H9 (cell line): ENCODE measurements at regions not wholly inside any gene's neighbourhood (a gene's known extent, or its start where the extent isn't known, plus 50 kb on each side); places are given as distances from the start of the nearest gene placed in this dataset.

Source experiments
- DNase-seq: peaks from one replicate; pipeline ENCODE4 v3.0.0-alpha.2; 2017
- H2AFZ ChIP-seq: one replicate; pipeline ENCODE4 v1.6.1; 2013; ENCODE audit warnings: mild to moderate bottlenecking, low read length, control low read depth, moderate library complexity
- H2AK5ac ChIP-seq: 2 replicates; pipeline ENCODE4 v1.6.1; 2013; ENCODE audit warnings: low read length, control low read depth, mixed read lengths; ENCODE audit not compliant: insufficient read length
- H2BK120ac ChIP-seq: one replicate; pipeline ENCODE4 v1.6.1; 2013; ENCODE audit warnings: low read depth, mild to moderate bottlenecking, low read length, control low read depth, inconsistent platforms; ENCODE audit not compliant: poor library complexity, severe bottlenecking
- H2BK12ac ChIP-seq: 2 replicates; pipeline ENCODE4 v1.6.1; 2013; ENCODE audit warnings: low read length, control low read depth, mixed read lengths, low read depth; ENCODE audit not compliant: insufficient read length
- H2BK15ac ChIP-seq: 2 replicates; pipeline ENCODE4 v1.6.1; 2013; ENCODE audit warnings: low read depth, low read length, control low read depth
- H2BK20ac ChIP-seq: one replicate; pipeline ENCODE4 v1.6.1; 2013; ENCODE audit warnings: low read depth, mild to moderate bottlenecking, low read length, control low read depth, inconsistent platforms; ENCODE audit not compliant: poor library complexity, severe bottlenecking
- H2BK5ac ChIP-seq: 2 replicates; pipeline ENCODE4 v1.6.1; 2013; ENCODE audit warnings: low read length, control low read depth, mixed read lengths; ENCODE audit not compliant: insufficient read length
- H3K14ac ChIP-seq: 2 replicates; pipeline ENCODE4 v1.6.1; 2013; ENCODE audit warnings: low read length, control low read depth; ENCODE audit not compliant: insufficient read depth
- H3K18ac ChIP-seq: 2 replicates; pipeline ENCODE4 v1.6.1; 2013; ENCODE audit warnings: low read depth, mild to moderate bottlenecking, mixed read lengths, low read length, control low read depth; ENCODE audit not compliant: insufficient read length
- H3K23ac ChIP-seq: 2 replicates; pipeline ENCODE4 v1.6.1; 2013; ENCODE audit warnings: low read length, control low read depth, mixed read lengths, low read depth; ENCODE audit not compliant: insufficient read length
- H3K23me2 ChIP-seq: 2 replicates; pipeline ENCODE4 v1.6.1; 2013; ENCODE audit warnings: low read depth, mild to moderate bottlenecking, mixed read lengths, low read length, control low read depth; ENCODE audit not compliant: insufficient read length, poor library complexity, severe bottlenecking
- H3K27ac ChIP-seq: 2 replicates; pipeline ENCODE4 v1.5.1; 2013; ENCODE audit warnings: low read length, control low read depth, mixed read lengths, low read depth; ENCODE audit not compliant: insufficient read length
- H3K27me3 ChIP-seq: 2 replicates; pipeline ENCODE4 v1.6.1; 2013; ENCODE audit warnings: low read length, control low read depth, inconsistent platforms; ENCODE audit not compliant: insufficient read depth
- H3K4ac ChIP-seq: 2 replicates; pipeline ENCODE4 v1.6.1; 2013; ENCODE audit warnings: low read depth, mild to moderate bottlenecking, control low read depth, inconsistent platforms, low read length, moderate library complexity
- H3K4me1 ChIP-seq: 2 replicates; pipeline ENCODE4 v1.6.1; 2013; ENCODE audit warnings: low read length, control low read depth, inconsistent platforms; ENCODE audit not compliant: insufficient read depth
- H3K4me2 ChIP-seq: 2 replicates; pipeline ENCODE4 v1.6.1; 2013; ENCODE audit warnings: low read length, control low read depth, mixed read lengths; ENCODE audit not compliant: insufficient read length, insufficient read depth
- H3K56ac ChIP-seq: 2 replicates; pipeline ENCODE4 v1.6.1; 2013; ENCODE audit warnings: low read depth, mild to moderate bottlenecking, mixed read lengths, low read length, control low read depth; ENCODE audit not compliant: insufficient read length
- H3K79me1 ChIP-seq: 2 replicates; pipeline ENCODE4 v1.6.1; 2013; ENCODE audit warnings: low read depth, mild to moderate bottlenecking, moderate library complexity, low read length, control low read depth, inconsistent platforms; ENCODE audit not compliant: insufficient read depth, poor library complexity, severe bottlenecking
- H3K79me2 ChIP-seq: 2 replicates; pipeline ENCODE4 v1.6.1; 2013; ENCODE audit warnings: low read length, control low read depth, inconsistent platforms; ENCODE audit not compliant: insufficient read depth
- H3K9ac ChIP-seq: 2 replicates; pipeline ENCODE4 v1.6.1; 2013; ENCODE audit warnings: low read length, control low read depth, mixed read lengths; ENCODE audit not compliant: insufficient read length; ENCODE audit errors: extremely low read depth
- H3K9me3 ChIP-seq: one replicate; pipeline ENCODE4 v1.6.1; 2013; ENCODE audit warnings: low read depth, low read length, inconsistent platforms; ENCODE audit not compliant: control insufficient read depth
- H3T11ph ChIP-seq: one replicate; pipeline ENCODE4 v1.6.1; 2013; ENCODE audit warnings: mild to moderate bottlenecking, low read length, control low read depth, inconsistent platforms
- H4K20me1 ChIP-seq: one replicate; pipeline ENCODE4 v1.6.1; 2013; ENCODE audit not compliant: control insufficient read depth, insufficient read length, insufficient read depth
- H4K5ac ChIP-seq: 2 replicates; pipeline ENCODE4 v1.6.1; 2013; ENCODE audit warnings: low read depth, mild to moderate bottlenecking, mixed read lengths, low read length, control low read depth; ENCODE audit not compliant: insufficient read length
- H4K8ac ChIP-seq: replicated peaks from 2 replicates; pipeline ENCODE4 v1.6.1; 2013; ENCODE audit warnings: low read length, control low read depth, mixed read lengths, low read depth; ENCODE audit not compliant: insufficient read length
- H4K91ac ChIP-seq: 2 replicates; pipeline ENCODE4 v1.6.1; 2013; ENCODE audit warnings: low read depth, mild to moderate bottlenecking, moderate library complexity, mixed read lengths, low read length, control low read depth; ENCODE audit not compliant: insufficient read length
- H3K27ac Mint-ChIP-seq, 3 experiments: 2 replicates in 2 of 3; 3 replicates in 1 of 3; pipeline ENCODE4 v1.8.0; 2020 to 2021; ENCODE audit warnings: mixed read lengths in 3 of 3, mild to moderate bottlenecking in 1 of 3, moderate library complexity in 1 of 3
- H3K27me3 Mint-ChIP-seq: 2 replicates; pipeline ENCODE4 v1.8.0; 2021; ENCODE audit warnings: low read depth, mild to moderate bottlenecking, moderate library complexity, mixed read lengths
- H3K36me3 Mint-ChIP-seq, 3 experiments: 2 replicates in 2 of 3; 3 replicates in 1 of 3; pipeline ENCODE4 v1.8.0; 2020 to 2021; ENCODE audit warnings: low read depth in 3 of 3, mixed read lengths in 3 of 3; ENCODE audit not compliant: insufficient read depth in 1 of 3
- H3K4me1 Mint-ChIP-seq, 2 experiments: 2 replicates each; pipeline ENCODE4 v1.8.0; 2020; ENCODE audit warnings: mixed read lengths in 2 of 2
- H3K4me3 Mint-ChIP-seq, 2 experiments: 2 replicates in 1 of 2; 3 replicates in 1 of 2; pipeline ENCODE4 v1.8.0; 2020 to 2021; ENCODE audit warnings: mild to moderate bottlenecking in 2 of 2, mixed read lengths in 2 of 2, moderate library complexity in 1 of 2
- H3K9me3 Mint-ChIP-seq, 2 experiments: 2 replicates in 1 of 2; 3 replicates in 1 of 2; pipeline ENCODE4 v1.8.0; 2020; ENCODE audit warnings: mild to moderate bottlenecking in 2 of 2, mixed read lengths in 2 of 2, moderate library complexity in 1 of 2
- CTCF ChIP-seq: fragments of 200-600 bp; sonication (generic); conservative IDR thresholded peaks from 3 replicates; pipeline ENCODE4 v1.8.0; 2021; ENCODE audit warnings: antibody characterized with exemption, mild to moderate bottlenecking
- WGBS: extraction: QIAGEN DNeasy Blood & Tissue Kit; methylation state at CpG from one replicate; pipeline ENCODE4 v1.1.7; 2013; ENCODE audit warnings: missing lambda C conversion rate, low lambda C conversion rate, mixed read lengths; ENCODE audit not compliant: insufficient read length; ENCODE audit errors: extremely low coverage; 5-methylcytosine and 5-hydroxymethylcytosine counted together

GRCh38 chr17:73972056-73972455, 231.4 kb upstream of the RPL38 start:
- H3K27me3 ChIP-seq, result no peaks in the 10 kb centered on the region
- H3K9me3 ChIP-seq, result no peaks in the 10 kb centered on the region
- H3K18ac ChIP-seq, result no peak overlapping the region
- no peak overlapping the region for H4K8ac ChIP-seq
- H3K9ac ChIP-seq, result no peak overlapping the region
- no peak overlapping the region for H3K14ac ChIP-seq
- H2BK20ac ChIP-seq, result no peak overlapping the region
- H3K27me3 Mint-ChIP-seq, result peaks cover 21% of the 10 kb centered on the region
- H3K4ac ChIP-seq, result no peak overlapping the region
- H3K27ac Mint-ChIP-seq, result no peak overlapping the region; a peak in 1 of 7 replicates
- H2BK120ac ChIP-seq, result no peak overlapping the region
- H3K4me1 ChIP-seq, result peaks cover 3% of the 10 kb centered on the region; the same call in 1 of the 2 replicates
- no peak overlapping the region for H3K4me3 Mint-ChIP-seq
- H3K9me3 Mint-ChIP-seq, result no peaks in the 10 kb centered on the region
- TF ChIP-seq CTCF, result no peak
- WGBS, result no CpG with 5 or more reads among the region's 10 CpGs
- no peaks in the 10 kb centered on the region for H4K20me1 ChIP-seq
- no peaks in the 10 kb centered on the region for H3K23me2 ChIP-seq
- no peak overlapping the region for H4K91ac ChIP-seq
- no peak overlapping the region for H2AK5ac ChIP-seq
- H3K4me1 Mint-ChIP-seq, result peaks cover 29 to 30% of the 10 kb centered on the region in 2 experiments
- H3T11ph ChIP-seq, result no peak overlapping the region
- no peak overlapping the region for H3K56ac ChIP-seq
- H3K36me3 Mint-ChIP-seq, result no peaks in the 10 kb centered on the region
- H4K5ac ChIP-seq, result no peak overlapping the region
- no peak overlapping the region for H3K23ac ChIP-seq
- no peak overlapping the region for H2BK15ac ChIP-seq
- H3K4me2 ChIP-seq, result no peak overlapping the region
- DNase-seq, result no peak
- no peak overlapping the region for H2BK12ac ChIP-seq
- no peak overlapping the region for H2AFZ ChIP-seq
- H3K79me2 ChIP-seq, result no peaks in the 10 kb centered on the region
- H3K27ac ChIP-seq, result no peak overlapping the region
- H3K79me1 ChIP-seq, result no peaks in the 10 kb centered on the region
- H2BK5ac ChIP-seq, result no peak overlapping the region
